HG02884 (cell line): ENCODE measurements at regions not wholly inside any gene's neighbourhood (a gene's known extent, or its start where the extent isn't known, plus 50 kb on each side); places are given as distances from the start of the nearest gene placed in this dataset.

Experiments used
- ATAC-seq: cut with Tn5 transposase; IDR thresholded peaks from one replicate; pipeline ENCODE4 v1.9.1; 2021; ENCODE audit warnings: mild to moderate bottlenecking, moderate library complexity; ENCODE audit not compliant: unreplicated experiment

- no peak for ATAC-seq
Measured at GRCh38 chr9:690517-691111, 150.9 kb upstream of the DMRT1 start.

DNA sequence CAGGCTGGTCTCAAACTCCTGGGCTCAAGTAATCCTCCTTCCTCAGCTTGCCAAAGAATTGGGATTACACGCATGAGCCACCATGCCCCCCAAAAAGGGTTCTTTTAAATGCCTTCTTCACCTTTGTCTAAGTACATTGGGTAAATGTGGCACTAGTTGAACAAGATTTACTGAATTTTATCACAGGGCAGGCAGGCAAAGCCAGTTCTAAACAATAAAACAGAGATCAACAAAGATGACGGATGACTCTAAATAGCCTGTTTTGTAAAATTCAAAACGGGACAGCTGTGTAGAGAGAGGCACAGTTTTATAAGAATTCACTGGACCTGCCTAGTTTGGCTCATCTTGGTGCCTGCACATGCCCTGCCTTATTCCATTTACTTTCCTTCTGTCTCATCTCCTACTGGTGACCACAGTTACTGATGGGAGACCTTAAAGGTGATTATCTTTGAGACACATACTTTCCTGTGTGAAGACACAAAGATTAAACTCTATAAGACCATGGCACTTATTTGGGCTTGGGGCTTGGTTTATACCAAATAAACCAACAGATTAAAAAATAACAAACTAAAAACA is 149.6 kb upstream of the DMRT1 start:
- ATAC-seq: no peak

- ATAC-seq: no peak
Measured at GRCh38 chr9:692636-693129, 148.8 kb upstream of the DMRT1 start.

- no peak for ATAC-seq
Measured at GRCh38 chr9:693201-694091, 148.1 kb upstream of the DMRT1 start.

GRCh38 chr9:694092-694402 is 147.4 kb upstream of the DMRT1 start:
- no peak for ATAC-seq

GRCh38 chr9:694403-695154 is 146.9 kb upstream of the DMRT1 start:
- ATAC-seq: no peak

DNA sequence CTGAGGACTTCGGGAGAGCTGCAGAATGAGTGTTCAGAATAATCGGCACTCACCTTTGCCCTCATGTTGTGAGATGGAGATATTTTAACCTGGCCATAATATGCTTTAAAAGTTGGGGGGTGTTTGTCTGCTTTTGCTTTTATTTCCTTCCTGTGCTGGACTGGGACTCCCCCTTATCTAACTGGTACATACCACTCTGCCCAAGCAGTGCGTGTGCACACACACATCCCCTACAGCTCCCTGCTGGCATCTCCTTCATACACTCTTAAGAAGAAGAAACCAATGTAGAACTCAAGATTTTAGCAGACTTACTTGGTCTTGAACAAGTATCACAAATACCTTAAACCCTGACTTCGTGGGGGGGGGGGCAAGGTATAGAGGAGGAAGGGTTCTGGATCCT is 146.2 kb upstream of the DMRT1 start:
- no peak for ATAC-seq

DNA sequence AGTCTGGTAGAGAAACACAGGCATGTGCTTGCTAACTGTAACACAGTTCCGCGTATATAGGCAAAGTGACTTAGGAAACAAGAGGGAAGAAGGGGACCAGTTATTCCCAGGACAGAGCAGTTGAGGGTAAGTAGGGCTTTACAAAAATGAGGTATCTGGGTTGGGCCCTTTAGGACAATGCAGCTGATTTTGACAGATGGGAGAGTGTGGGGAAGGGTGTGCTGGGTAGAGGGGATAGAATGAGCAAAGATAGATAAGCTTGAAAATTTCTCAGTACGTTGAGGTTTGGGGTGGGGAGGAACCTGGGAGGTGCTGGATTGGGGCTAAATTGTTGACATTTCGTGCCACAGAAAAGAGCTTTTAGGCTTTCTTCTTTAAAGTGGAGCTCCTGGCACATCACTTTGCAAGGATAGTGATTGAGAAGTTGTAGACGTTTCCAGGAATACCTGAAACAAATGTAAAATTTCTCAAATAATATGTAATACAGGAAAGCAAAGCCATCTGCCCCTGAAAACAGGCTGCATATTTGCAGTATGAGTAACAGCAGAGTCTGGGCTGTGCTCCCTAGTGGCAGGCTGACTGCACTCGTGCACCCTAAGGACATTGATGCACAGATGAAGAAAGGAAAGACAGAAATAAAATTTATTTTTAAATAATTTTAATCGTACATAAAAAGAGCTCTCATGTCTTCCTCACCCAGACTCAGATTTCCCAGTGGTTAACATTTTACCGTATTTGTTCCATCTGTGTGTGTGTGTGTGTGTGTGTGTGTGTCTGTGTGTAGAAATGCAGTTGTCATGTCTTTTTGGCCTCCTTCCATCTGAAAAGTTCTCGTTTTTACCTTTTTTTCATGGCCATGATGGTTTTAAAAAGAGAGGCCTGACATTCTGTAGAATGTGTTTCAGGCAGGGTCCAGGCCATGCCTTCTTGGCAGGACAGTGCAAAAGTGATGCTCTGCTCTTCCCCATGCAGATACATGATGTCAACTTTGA is 144.9 kb upstream of the DMRT1 start:
- no peak for ATAC-seq

DNA sequence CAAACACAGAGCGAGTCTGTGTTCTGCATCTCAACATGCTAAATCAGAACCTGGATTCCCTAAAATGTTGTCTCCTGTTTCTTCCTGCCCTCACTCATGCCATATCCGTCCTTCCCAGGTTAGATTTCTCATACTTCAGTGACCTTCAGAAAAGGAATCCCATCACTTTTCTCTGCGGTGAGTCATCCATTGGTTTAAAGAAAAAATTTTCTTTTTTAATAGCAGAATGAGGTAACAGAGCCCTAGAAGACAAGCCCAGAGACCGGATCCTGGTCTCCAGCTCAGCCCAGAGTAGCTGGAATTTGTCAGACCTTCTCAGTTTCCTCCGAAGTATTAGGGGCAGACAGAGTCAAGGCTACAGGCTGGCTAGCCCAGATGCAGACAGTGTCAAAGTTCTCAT is 143.2 kb upstream of the DMRT1 start:
- no peak for ATAC-seq

- no peak for ATAC-seq
Measured at GRCh38 chr9:698954-699353, 142.5 kb upstream of the DMRT1 start.

DNA sequence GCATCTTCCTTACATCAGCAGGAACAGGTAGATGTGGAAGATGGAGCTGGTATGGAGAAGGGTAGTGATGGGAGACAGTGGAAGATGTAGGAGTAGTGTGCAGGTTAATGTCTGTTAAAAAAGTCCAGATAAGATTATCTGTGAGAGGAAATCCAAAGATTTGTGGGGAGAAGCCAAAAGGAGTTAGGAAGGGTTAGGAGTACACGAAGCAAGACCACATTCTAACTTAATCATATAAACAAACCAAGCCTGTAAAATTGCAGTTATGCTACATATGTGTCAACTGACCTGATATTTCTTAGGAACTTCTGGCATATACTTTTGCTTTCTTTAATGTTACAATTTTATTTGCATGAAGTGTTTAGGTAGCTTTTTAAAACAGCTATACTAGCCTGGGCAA is 142.1 kb upstream of the DMRT1 start:
- no peak for ATAC-seq

- no peak for ATAC-seq
Measured at GRCh38 chr9:700365-701282, 140.9 kb upstream of the DMRT1 start.

GRCh38 chr9:703392-703791 is 138.1 kb upstream of the DMRT1 start:
- no peak for ATAC-seq

- ATAC-seq: no peak
Measured at GRCh38 chr9:706073-706472, 135.4 kb upstream of the DMRT1 start.

DNA sequence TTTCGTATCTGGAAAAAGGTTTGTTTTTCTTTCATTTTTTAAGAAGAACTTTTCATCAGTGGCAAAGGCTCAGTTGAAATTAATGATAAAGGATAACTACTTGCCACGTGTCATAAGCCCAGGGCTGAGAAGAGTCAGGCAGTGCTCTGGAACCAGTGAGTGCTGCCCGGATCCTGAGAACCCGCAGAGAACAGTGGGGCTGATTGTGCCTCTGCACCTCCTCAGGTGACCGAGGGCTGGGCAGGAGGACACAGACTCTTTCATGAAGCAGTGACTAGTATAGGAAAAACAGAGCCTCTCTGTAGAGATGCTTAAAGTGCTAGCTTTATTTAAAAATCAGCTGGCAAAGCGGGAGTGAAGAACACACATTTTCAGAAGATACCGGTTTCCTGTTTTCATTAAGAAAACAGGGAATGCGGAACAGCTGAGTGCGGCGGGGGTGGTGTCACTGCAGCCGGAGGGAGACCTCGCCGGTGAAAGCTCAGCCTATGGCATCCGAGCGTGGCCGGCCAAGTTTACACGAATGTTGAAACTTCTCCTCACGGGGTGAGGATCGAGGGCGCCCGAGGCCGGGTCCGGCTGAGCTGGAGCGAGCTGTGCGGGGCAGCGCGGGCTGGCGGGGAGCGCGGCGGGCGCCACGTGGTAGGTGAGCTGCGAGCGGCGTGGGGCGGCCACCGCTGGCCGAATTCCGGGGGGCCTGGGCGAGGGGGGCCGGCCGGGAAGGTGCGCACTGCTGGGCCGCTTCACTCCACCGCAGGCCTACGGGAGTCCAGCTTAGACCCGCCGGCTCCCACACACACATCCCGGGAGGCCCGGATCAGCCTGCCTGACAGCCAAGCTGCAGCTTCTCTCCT is 134.7 kb upstream of the DMRT1 start:
- ATAC-seq: no peak

DNA sequence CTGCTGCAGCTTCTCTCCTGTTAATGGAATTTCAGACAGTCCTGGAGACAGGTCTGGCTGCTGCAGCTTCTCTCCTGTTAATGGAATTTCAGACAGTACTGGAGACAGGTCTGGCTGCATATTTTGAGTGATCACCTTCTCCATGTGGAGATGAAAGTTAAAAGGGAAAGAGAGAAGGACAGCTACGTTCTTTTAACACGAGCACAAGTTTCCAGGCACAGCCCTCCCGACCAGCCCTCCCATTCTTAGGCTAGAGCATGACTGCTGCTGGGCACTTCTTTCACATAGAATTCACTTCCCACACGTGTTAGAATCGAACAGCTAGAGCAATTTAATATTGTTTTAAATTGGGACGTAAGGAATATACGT is 133.3 kb upstream of the DMRT1 start:
- no peak for ATAC-seq

GRCh38 chr9:708551-709432 is 132.7 kb upstream of the DMRT1 start:
- ATAC-seq: no peak
